Retina (tissue), 1 donor: ENCODE measurements at regions not wholly inside any gene's neighbourhood (a gene's known extent, or its start where the extent isn't known, plus 50 kb on each side); places are given as distances from the start of the nearest gene placed in this dataset.

Source experiments
- DNase-seq: peaks from one replicate; pipeline ENCODE4 v3.0.0-alpha.2; 2016

GRCh38 chr3:113051787-113052186 lies 61.0 kb downstream of the GTPBP8 start:
- no peak for DNase-seq

GRCh38 chr3:113053169-113053568 lies 62.4 kb downstream of the GTPBP8 start:
- no peak for DNase-seq

- no peak for DNase-seq
Observed at GRCh38 chr3:113054552-113054951, 63.8 kb downstream of the GTPBP8 start.

- DNase-seq: no peak
Observed at GRCh38 chr3:113055201-113055600, 64.4 kb downstream of the GTPBP8 start.

GRCh38 chr3:113055961-113056360 lies 65.2 kb downstream of the GTPBP8 start:
- no peak for DNase-seq

- DNase-seq: no peak
Observed at GRCh38 chr3:113057117-113057516, 66.3 kb downstream of the GTPBP8 start.

- no peak for DNase-seq
Observed at GRCh38 chr3:113058188-113058587, 67.4 kb downstream of the GTPBP8 start.

GRCh38 chr3:113062705-113063104 lies 71.9 kb downstream of the GTPBP8 start:
- DNase-seq: no peak

- DNase-seq: no peak
Observed at GRCh38 chr3:113063126-113063894, 72.5 kb downstream of the GTPBP8 start.

- no peak for DNase-seq
Observed at GRCh38 chr3:113064183-113064582, 73.4 kb downstream of the GTPBP8 start.

GRCh38 chr3:113065336-113065735 lies 74.6 kb downstream of the GTPBP8 start:
- no peak for DNase-seq

- no peak for DNase-seq
Observed at GRCh38 chr3:113070072-113070640, 79.4 kb downstream of the GTPBP8 start.

- no peak for DNase-seq
Observed at GRCh38 chr3:113070681-113071113, 79.9 kb downstream of the GTPBP8 start.

- DNase-seq: no peak
Observed at GRCh38 chr3:113075588-113075987, 84.8 kb downstream of the GTPBP8 start.

GRCh38 chr3:113079218-113079961 lies 88.6 kb downstream of the GTPBP8 start:
- DNase-seq: peak; percentile 31

GRCh38 chr3:113084777-113085176 lies 94.0 kb downstream of the GTPBP8 start:
- DNase-seq: no peak

- peak; percentile 60 for DNase-seq
Observed at GRCh38 chr3:113086560-113087461, 96.0 kb downstream of the GTPBP8 start.

GRCh38 chr3:113088616-113089015 lies 97.8 kb downstream of the GTPBP8 start:
- DNase-seq: no peak

- no peak for DNase-seq
Observed at GRCh38 chr3:113091417-113091816, 100.6 kb downstream of the GTPBP8 start.

- no peak for DNase-seq
Observed at GRCh38 chr3:113092746-113093145, 102.0 kb downstream of the GTPBP8 start.

- DNase-seq: peak; percentile 60
Observed at GRCh38 chr3:113094337-113095221, 103.8 kb downstream of the GTPBP8 start.
